ENCODE measurements at regions not wholly inside any gene's neighbourhood (a gene's known extent, or its start where the extent isn't known, plus 50 kb on each side); places are given as distances from the start of the nearest gene placed in this dataset.

DNA sequence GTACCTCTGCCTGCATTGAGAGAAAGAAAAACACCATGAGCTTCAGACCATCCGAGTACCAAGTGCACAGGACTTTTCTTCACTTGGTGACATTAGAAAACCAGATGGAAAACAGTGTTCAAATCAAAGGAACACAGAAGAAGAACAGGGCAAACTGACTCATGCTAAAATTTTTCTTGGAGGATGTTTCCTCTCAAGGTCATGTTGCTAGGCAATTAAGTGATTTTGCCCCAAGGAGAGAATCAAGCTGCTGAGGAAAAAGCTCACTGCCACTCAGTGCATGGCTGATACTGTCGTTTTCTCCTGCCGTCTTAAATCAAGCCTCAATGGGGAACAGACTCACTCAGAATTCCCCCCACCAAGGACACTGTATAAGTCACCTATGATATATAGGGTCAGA lies 57.9 kb upstream of the SIMC1 start:
- DNase-seq = no peak

DNA sequence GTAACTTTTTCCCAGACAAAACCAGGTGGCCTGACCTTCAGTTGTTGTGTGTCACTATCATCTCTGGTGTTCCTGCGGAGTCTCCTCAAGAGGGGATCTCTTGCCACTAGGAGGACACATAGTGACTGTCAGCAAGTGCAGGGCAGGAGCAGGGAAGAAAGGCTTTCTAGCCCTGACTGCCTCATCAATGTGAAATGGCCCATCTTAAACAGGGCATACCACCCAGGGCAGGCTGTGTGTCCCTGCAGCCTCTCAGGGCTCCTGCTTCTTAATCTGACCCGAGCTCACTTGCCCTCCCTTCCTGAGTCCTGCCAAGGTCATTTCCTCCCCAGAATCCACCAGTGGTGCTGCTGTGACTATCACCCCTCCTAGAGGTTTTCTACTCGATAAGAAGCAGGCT lies 57.4 kb upstream of the SIMC1 start:
- DNase-seq = no peak

- no peak for DNase-seq
Observed at GRCh38 chr5:176181271-176181855, 56.9 kb upstream of the SIMC1 start.

GRCh38 chr5:176183321-176184074 lies 54.7 kb upstream of the SIMC1 start:
- DNase-seq = no peak

DNA sequence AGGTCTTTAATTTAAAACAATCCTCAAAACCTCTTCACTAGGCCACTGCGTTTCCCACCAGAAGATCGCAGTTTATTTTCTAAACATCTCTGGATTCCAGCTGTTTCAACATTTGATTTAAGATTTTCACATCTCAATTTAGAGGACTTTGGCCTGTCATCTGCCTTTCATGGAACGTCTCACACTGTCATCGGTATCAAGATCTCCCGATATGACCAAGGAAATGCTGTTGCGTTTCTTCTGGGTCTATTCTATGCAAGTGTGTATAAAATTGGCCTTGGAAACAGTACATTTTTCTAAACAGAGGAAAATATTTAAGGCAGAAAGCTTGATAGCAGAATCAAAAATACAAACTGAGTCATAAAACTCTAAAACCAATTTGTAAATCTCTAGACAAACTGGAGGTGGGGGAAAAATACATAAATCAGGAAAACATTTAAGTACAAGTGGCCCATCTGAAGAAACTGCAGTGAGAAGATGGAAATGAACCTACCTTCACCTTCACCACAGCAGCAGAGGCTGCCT lies 53.6 kb upstream of the SIMC1 start:
- DNase-seq = no peak

DNA sequence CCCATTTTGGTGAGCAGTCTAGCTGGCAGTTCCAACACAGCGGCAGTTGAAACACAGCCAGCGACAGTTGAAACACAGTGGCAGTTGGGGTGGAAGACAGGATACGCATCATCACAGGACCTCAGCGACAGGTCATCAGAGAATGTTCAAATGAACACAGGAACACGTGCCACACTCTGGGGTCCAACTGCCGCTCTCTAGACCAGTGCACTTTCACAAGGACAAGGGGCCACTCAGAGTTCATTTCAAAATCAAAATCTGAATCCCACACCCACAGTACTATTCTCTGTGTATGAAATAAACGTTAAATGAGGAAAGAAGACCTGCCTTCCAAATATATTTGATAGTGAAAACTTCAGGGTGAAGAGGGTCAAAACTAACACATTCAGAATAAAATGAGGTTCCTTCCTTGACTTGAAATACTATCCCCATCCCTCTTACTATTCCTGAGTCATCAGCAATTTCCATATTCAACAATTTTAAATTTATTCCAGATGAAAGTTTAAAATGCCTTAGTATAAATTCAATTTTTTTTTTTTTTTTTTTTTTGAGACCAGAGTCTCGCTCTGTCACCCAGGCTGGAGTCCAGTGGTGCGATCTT lies 53.0 kb upstream of the SIMC1 start:
- no peak for DNase-seq

GRCh38 chr5:176186107-176186506 lies 52.1 kb upstream of the SIMC1 start:
- no peak for DNase-seq

GRCh38 chr5:176187276-176188062 lies 50.8 kb upstream of the SIMC1 start:
- no peak for DNase-seq

GRCh38 chr5:176188085-176188484 lies 50.1 kb upstream of the SIMC1 start:
- DNase-seq = no peak
